WTC11 (cell line): ENCODE measurements at regions not wholly inside any gene's neighbourhood (a gene's known extent, or its start where the extent isn't known, plus 50 kb on each side); places are given as distances from the start of the nearest gene placed in this dataset.

Experiments
- ATAC-seq: fragments of 200-7000 bp; cut with Tn5 transposase; 2 replicates; pipeline ENCODE4 v1.10.0; 2021; ENCODE audit warnings: mild to moderate bottlenecking, moderate library complexity
- CTCF ChIA-PET: fragments of 300-600 bp; sonication (Branson Sonifier 250); formaldehyde crosslinking; loops from one replicate; lab custom pipeline; 2021; ENCODE audit warnings: antibody characterized with exemption; lab: Charles Lee
- POLR2A ChIA-PET: fragments of 350-600 bp; sonication (Branson Sonifier 250); formaldehyde crosslinking; loops from one replicate; lab custom pipeline; 2021; ENCODE audit warnings: antibody characterized with exemption; lab: Charles Lee
- DNase-seq: peaks from one replicate; pipeline ENCODE4 v3.0.0; 2021; ENCODE audit warnings: low spot score
- H3K27ac Mint-ChIP-seq: 2 replicates; pipeline ENCODE4 v1.8.0; 2021; ENCODE audit warnings: mixed read lengths
- H3K27me3 Mint-ChIP-seq: 2 replicates; pipeline ENCODE4 v1.8.0; 2021; ENCODE audit warnings: low read depth, mild to moderate bottlenecking, moderate library complexity, mixed read lengths
- H3K36me3 Mint-ChIP-seq: 2 replicates; pipeline ENCODE4 v1.8.0; 2021; ENCODE audit warnings: mixed read lengths
- H3K4me1 Mint-ChIP-seq: 2 replicates; pipeline ENCODE4 v1.8.0; 2022; ENCODE audit warnings: mixed read lengths
- H3K4me3 Mint-ChIP-seq: 2 replicates; pipeline ENCODE4 v1.8.0; 2021; ENCODE audit warnings: mild to moderate bottlenecking, moderate library complexity, mixed read lengths
- H3K9me3 Mint-ChIP-seq: 2 replicates; pipeline ENCODE4 v1.8.0; 2021; ENCODE audit warnings: mixed read lengths
- AR ChIP-seq: fragments of 250-450 bp; sonication (Bioruptor Pico); IDR thresholded peaks from 2 replicates; pipeline ENCODE4 v1.9.0; 2021; ENCODE audit warnings: mild to moderate bottlenecking
- CBFB ChIP-seq: sonication (generic); formaldehyde crosslinking; IDR thresholded peaks from 2 replicates; pipeline ENCODE4 v1.8.1; 2022; ENCODE audit warnings: mild to moderate bottlenecking, low read depth, missing genetic modification reagents
- CREB1 ChIP-seq: sonication (generic); formaldehyde crosslinking; IDR thresholded peaks from 2 replicates; pipeline ENCODE4 v1.8.0; 2023; ENCODE audit warnings: mild to moderate bottlenecking, missing genetic modification reagents
- CREM ChIP-seq: sonication (generic); formaldehyde crosslinking; IDR thresholded peaks from 2 replicates; pipeline ENCODE4 v1.8.1; 2022; ENCODE audit warnings: mild to moderate bottlenecking, missing genetic modification reagents, moderate library complexity
- EMX1 ChIP-seq: fragments of 250-450 bp; sonication (Bioruptor Pico); IDR thresholded peaks from 2 replicates; pipeline ENCODE4 v1.8.0; 2021; ENCODE audit warnings: mild to moderate bottlenecking
- ESRRA ChIP-seq: sonication (generic); formaldehyde crosslinking; IDR thresholded peaks from 2 replicates; pipeline ENCODE4 v1.8.1; 2022; ENCODE audit warnings: mild to moderate bottlenecking, missing genetic modification reagents, borderline replicate concordance
- ETV6 ChIP-seq: sonication (generic); formaldehyde crosslinking; IDR thresholded peaks from 2 replicates; pipeline ENCODE4 v1.8.1; 2022; ENCODE audit warnings: mild to moderate bottlenecking, missing genetic modification reagents
- FOXK1 ChIP-seq: sonication (generic); formaldehyde crosslinking; IDR thresholded peaks from 2 replicates; pipeline ENCODE4 v1.8.0; 2022; ENCODE audit warnings: mild to moderate bottlenecking, moderate library complexity, missing genetic modification reagents
- GABPB1 ChIP-seq: sonication (generic); formaldehyde crosslinking; IDR thresholded peaks from 2 replicates; pipeline ENCODE4 v1.8.1; 2023; ENCODE audit warnings: mild to moderate bottlenecking, missing genetic modification reagents
- GTF2I ChIP-seq: fragments of 250-450 bp; sonication (Bioruptor Pico); conservative IDR thresholded peaks from 2 replicates; pipeline ENCODE4 v1.4.0; 2021; ENCODE audit warnings: mild to moderate bottlenecking
- JAZF1 ChIP-seq: fragments of 250-450 bp; sonication (Bioruptor Pico); IDR thresholded peaks from 2 replicates; pipeline ENCODE4 v1.9.0; 2021; ENCODE audit warnings: moderate library complexity, mild to moderate bottlenecking, inconsistent platforms
- MXD4 ChIP-seq: fragments of 250-450 bp; sonication (Bioruptor Pico); IDR thresholded peaks from 2 replicates; pipeline ENCODE4 v1.8.0; 2021; ENCODE audit warnings: mild to moderate bottlenecking, moderate library complexity, borderline replicate concordance
- NFE2L1 ChIP-seq: sonication (generic); formaldehyde crosslinking; IDR thresholded peaks from 2 replicates; pipeline ENCODE4 v1.8.1; 2023; ENCODE audit warnings: missing genetic modification reagents
- NR2C2 ChIP-seq: sonication (generic); formaldehyde crosslinking; IDR thresholded peaks from 2 replicates; pipeline ENCODE4 v1.8.0; 2022; ENCODE audit warnings: mild to moderate bottlenecking, missing genetic modification reagents
- OVOL2 ChIP-seq: fragments of 250-450 bp; sonication (Bioruptor Pico); IDR thresholded peaks from 2 replicates; pipeline ENCODE4 v1.9.0; 2021; ENCODE audit warnings: mild to moderate bottlenecking, borderline replicate concordance
- RORB ChIP-seq: fragments of 250-450 bp; sonication (Bioruptor Pico); IDR thresholded peaks from 2 replicates; pipeline ENCODE4 v1.9.0; 2021; ENCODE audit warnings: mild to moderate bottlenecking
- SMAD4 ChIP-seq: sonication (generic); formaldehyde crosslinking; IDR thresholded peaks from 2 replicates; pipeline ENCODE4 v1.8.0; 2022; ENCODE audit warnings: mild to moderate bottlenecking, missing genetic modification reagents
- STAT6 ChIP-seq: sonication (generic); formaldehyde crosslinking; conservative IDR thresholded peaks from 2 replicates; pipeline ENCODE4 v1.8.1; 2023; ENCODE audit warnings: mild to moderate bottlenecking, low read depth, missing genetic modification reagents, moderate library complexity
- TEAD4 ChIP-seq: sonication (generic); formaldehyde crosslinking; IDR thresholded peaks from 2 replicates; pipeline ENCODE4 v1.8.0; 2022; ENCODE audit warnings: mild to moderate bottlenecking, missing genetic modification reagents
- USF1 ChIP-seq: sonication (generic); formaldehyde crosslinking; IDR thresholded peaks from 2 replicates; pipeline ENCODE4 v1.8.0; 2022; ENCODE audit warnings: mild to moderate bottlenecking, missing genetic modification reagents
- ZNF121 ChIP-seq: sonication (generic); formaldehyde crosslinking; IDR thresholded peaks from 2 replicates; pipeline ENCODE4 v1.8.0; 2023; ENCODE audit warnings: missing genetic modification reagents
- ZNF219 ChIP-seq: sonication (generic); formaldehyde crosslinking; IDR thresholded peaks from 2 replicates; pipeline ENCODE4 v1.8.0; 2023; ENCODE audit warnings: missing genetic modification reagents, mild to moderate bottlenecking, borderline replicate concordance
- ZNF396 ChIP-seq: fragments of 250-450 bp; sonication (Bioruptor Pico); IDR thresholded peaks from 2 replicates; pipeline ENCODE4 v1.8.0; 2021; ENCODE audit warnings: mild to moderate bottlenecking, moderate library complexity, borderline replicate concordance
- ZNF416 ChIP-seq: fragments of 250-450 bp; sonication (Bioruptor Pico); IDR thresholded peaks from 2 replicates; pipeline ENCODE4 v1.9.0; 2021; ENCODE audit warnings: mild to moderate bottlenecking, inconsistent platforms
- ZNF425 ChIP-seq: fragments of 250-450 bp; sonication (Bioruptor Pico); conservative IDR thresholded peaks from 2 replicates; pipeline ENCODE4 v1.9.0; 2021; ENCODE audit warnings: mild to moderate bottlenecking
- TF ChIP-seq, protein P1 (sequence below): sonication (generic); formaldehyde crosslinking; IDR thresholded peaks from 2 replicates; pipeline ENCODE4 v1.8.1; 2022; ENCODE audit warnings: low read depth, mild to moderate bottlenecking, moderate library complexity, missing genetic modification reagents, borderline replicate concordance

DNA sequence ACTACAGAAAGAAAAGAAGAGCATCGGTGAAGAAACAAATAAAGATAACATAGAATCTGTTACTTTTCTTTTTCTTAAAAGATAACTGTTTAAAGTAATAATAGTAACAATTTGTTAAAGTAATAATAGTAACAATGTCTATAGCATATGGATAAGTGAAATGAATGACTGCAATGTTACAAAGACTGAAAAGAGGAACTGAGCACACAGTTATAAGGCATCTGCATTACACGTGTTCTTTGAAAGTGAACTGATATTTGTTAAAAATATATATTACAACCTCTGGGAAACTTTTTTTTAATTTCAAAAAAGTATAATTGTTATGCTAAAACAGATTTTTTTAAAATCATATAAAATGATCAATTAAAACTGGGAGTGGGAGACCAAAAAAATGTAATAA lies 88.4 kb upstream of the FST start:
- ChIA-PET POLR2A (no interaction called here), CTCF (no interaction called here)
- peaks cover 30% of the 10 kb centered on the region for H3K9me3 Mint-ChIP-seq
- H3K4me3 Mint-ChIP-seq: no peak overlapping the region
- H3K27ac Mint-ChIP-seq: no peak overlapping the region
- H3K27me3 Mint-ChIP-seq: no peaks in the 10 kb centered on the region
- H3K4me1 Mint-ChIP-seq: no peaks in the 10 kb centered on the region
- DNase-seq: no peak
- ATAC-seq: no peak
- TF ChIP-seq RORB (CRISPR knock-in tag) (no peak), ZNF121 (no peak), CREM (CRISPR knock-in tag) (no peak), NFE2L1 (CRISPR knock-in tag) (no peak), CBFB (CRISPR knock-in tag) (no peak), ZNF219 (CRISPR knock-in tag) (no peak), GABPB1 (CRISPR knock-in tag) (no peak), JAZF1 (CRISPR knock-in tag) (no peak), EMX1 (CRISPR knock-in tag) (no peak), NR2C2 (CRISPR knock-in tag) (no peak), USF1 (CRISPR knock-in tag) (no peak), MXD4 (CRISPR knock-in tag) (no peak), GTF2I (CRISPR knock-in tag) (no peak), AR (CRISPR knock-in tag) (no peak), TEAD4 (CRISPR knock-in tag) (no peak), ZNF416 (CRISPR knock-in tag) (no peak)
- TF ChIP-seq, protein P1, sequence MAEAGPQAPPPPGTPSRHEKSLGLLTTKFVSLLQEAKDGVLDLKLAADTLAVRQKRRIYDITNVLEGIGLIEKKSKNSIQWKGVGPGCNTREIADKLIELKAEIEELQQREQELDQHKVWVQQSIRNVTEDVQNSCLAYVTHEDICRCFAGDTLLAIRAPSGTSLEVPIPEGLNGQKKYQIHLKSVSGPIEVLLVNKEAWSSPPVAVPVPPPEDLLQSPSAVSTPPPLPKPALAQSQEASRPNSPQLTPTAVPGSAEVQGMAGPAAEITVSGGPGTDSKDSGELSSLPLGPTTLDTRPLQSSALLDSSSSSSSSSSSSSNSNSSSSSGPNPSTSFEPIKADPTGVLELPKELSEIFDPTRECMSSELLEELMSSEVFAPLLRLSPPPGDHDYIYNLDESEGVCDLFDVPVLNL (CRISPR knock-in tag): no peak
- TF ChIP-seq, all 79 proteins: peak for 0
- H3K36me3 Mint-ChIP-seq: peaks cover 17% of the 10 kb centered on the region

DNA sequence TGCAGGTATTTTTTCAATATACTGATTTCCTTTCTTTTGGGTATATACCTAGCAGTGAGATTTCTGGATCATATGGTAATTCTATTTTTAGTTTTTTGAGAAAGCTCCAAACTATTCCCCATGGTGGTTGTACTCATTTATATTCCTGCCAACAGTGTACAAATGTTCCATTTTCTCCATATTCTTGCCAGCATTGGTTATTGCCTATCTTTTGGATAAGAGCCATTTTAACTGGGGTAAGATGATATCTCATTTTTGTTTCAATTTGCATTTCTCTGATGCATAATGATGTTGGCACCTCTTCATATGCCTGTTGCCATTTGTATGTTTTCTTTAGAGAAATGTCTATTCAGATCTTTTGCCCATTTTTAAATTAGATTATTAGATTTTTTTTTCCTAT lies 85.6 kb upstream of the FST start:
- CTCF ChIA-PET: no interaction called here
- ATAC-seq: no peak

More for the DNA sequence above, 85.6 kb upstream of the FST start:
- Mint-ChIP-seq H3K9me3 (peaks cover 2% of the 10 kb centered on the region), H3K4me1 (no peaks in the 10 kb centered on the region), H3K27me3 (no peaks in the 10 kb centered on the region), H3K4me3 (no peak overlapping the region), H3K36me3 (no peaks in the 10 kb centered on the region), H3K27ac (no peak overlapping the region)
- DNase-seq: no peak
- no peak for TF ChIP-seq STAT6 (CRISPR knock-in tag)
- no peak for TF ChIP-seq ZNF396 (CRISPR knock-in tag)
- no peak for TF ChIP-seq SMAD4
- no peak for TF ChIP-seq ESRRA (CRISPR knock-in tag)
- TF ChIP-seq ZNF425 (CRISPR knock-in tag): no peak
- no peak for TF ChIP-seq CREB1
- no peak for TF ChIP-seq ETV6 (CRISPR knock-in tag)
- TF ChIP-seq FOXK1 (CRISPR knock-in tag): no peak
- no peak for TF ChIP-seq OVOL2 (CRISPR knock-in tag)
- TF ChIP-seq NR2C2 (CRISPR knock-in tag): no peak
- POLR2A ChIA-PET: no interaction called here
